ENCODE measurements at regions not wholly inside any gene's neighbourhood (a gene's known extent, or its start where the extent isn't known, plus 50 kb on each side); places are given as distances from the start of the nearest gene placed in this dataset.

GRCh38 chr1:190963321-190963720, 485.7 kb upstream of the BRINP3 start:
- intact Hi-C loops (cut with DNase I) = no loop called here
- Histone ChIP-seq H3K4me1 (ENCODE audit: control insufficient read depth in 2 of 3, insufficient read depth in 2 of 3, low read depth in 1 of 3, low read length in 3 of 3) (no peaks in the 10 kb centered on the region), H3K27me3 (ENCODE audit: control insufficient read depth, insufficient read depth, low read length) (no peaks in the 10 kb centered on the region), H3K27ac (ENCODE audit: low read depth in 2 of 2, low read length in 2 of 2) (no peak overlapping the region), H3K36me3 (ENCODE audit: control insufficient read depth in 2 of 3, insufficient read depth in 3 of 3, low read length in 3 of 3) (no peaks in the 10 kb centered on the region), H3K9me3 (ENCODE audit: control insufficient read depth in 2 of 3, insufficient read depth in 1 of 3, low read length in 3 of 3) (no peaks in the 10 kb centered on the region), H3K4me3 (ENCODE audit: low read length in 3 of 3) (no peak overlapping the region), H3K9ac (ENCODE audit: low read length in 3 of 3) (no peak overlapping the region)
- no peak for DNase-seq
- TF ChIP-seq CTCF (IDR thresholded peaks at IDR 0.05; ENCODE audit: borderline replicate concordance, extremely low read depth, insufficient read depth) = no peak
- no peak for FAIRE-seq

- H3K9ac ChIP-seq (ENCODE audit: low read length in 3 of 3) = no peak overlapping the region
- TF ChIP-seq CTCF (IDR thresholded peaks at IDR 0.05; ENCODE audit: borderline replicate concordance, extremely low read depth, insufficient read depth) = no peak
- no peaks in the 10 kb centered on the region for H3K9me3 ChIP-seq (ENCODE audit: control insufficient read depth in 2 of 3, insufficient read depth in 1 of 3, low read length in 3 of 3)
- no peak overlapping the region for H3K4me3 ChIP-seq (ENCODE audit: low read length in 3 of 3)
- intact Hi-C loops (cut with DNase I) = no loop called here
- no peak for FAIRE-seq
- no peaks in the 10 kb centered on the region for H3K36me3 ChIP-seq (ENCODE audit: control insufficient read depth in 2 of 3, insufficient read depth in 3 of 3, low read length in 3 of 3)
- H3K27ac ChIP-seq (ENCODE audit: low read depth in 2 of 2, low read length in 2 of 2) = no peak overlapping the region
- no peaks in the 10 kb centered on the region for H3K27me3 ChIP-seq (ENCODE audit: control insufficient read depth, insufficient read depth, low read length)
- no peak for DNase-seq
- H3K4me1 ChIP-seq (ENCODE audit: control insufficient read depth in 2 of 3, insufficient read depth in 2 of 3, low read depth in 1 of 3, low read length in 3 of 3) = no peaks in the 10 kb centered on the region
These were observed 498.2 kb upstream of the BRINP3 start for GRCh38 chr1:190975827-190976226.

- FAIRE-seq (no peak), DNase-seq (no peak)
- TF ChIP-seq CTCF (IDR thresholded peaks at IDR 0.05; ENCODE audit: borderline replicate concordance, extremely low read depth, insufficient read depth) = no peak
- no peaks in the 10 kb centered on the region for H3K9me3 ChIP-seq (ENCODE audit: control insufficient read depth in 2 of 3, insufficient read depth in 1 of 3, low read length in 3 of 3)
- H3K36me3 ChIP-seq (ENCODE audit: control insufficient read depth in 2 of 3, insufficient read depth in 3 of 3, low read length in 3 of 3) = no peaks in the 10 kb centered on the region
- H3K27me3 ChIP-seq (ENCODE audit: control insufficient read depth, insufficient read depth, low read length) = no peaks in the 10 kb centered on the region
- H3K4me3 ChIP-seq (ENCODE audit: low read length in 3 of 3) = no peak overlapping the region
- no peaks in the 10 kb centered on the region for H3K4me1 ChIP-seq (ENCODE audit: control insufficient read depth in 2 of 3, insufficient read depth in 2 of 3, low read depth in 1 of 3, low read length in 3 of 3)
- H3K27ac ChIP-seq (ENCODE audit: low read depth in 2 of 2, low read length in 2 of 2) = no peak overlapping the region
- H3K9ac ChIP-seq (ENCODE audit: low read length in 3 of 3) = no peak overlapping the region
- intact Hi-C loops (cut with DNase I) = no loop called here
These were observed 525.1 kb upstream of the BRINP3 start for GRCh38 chr1:191002768-191003167.

GRCh38 chr1:191016765-191017164, 539.1 kb upstream of the BRINP3 start:
- Histone ChIP-seq H3K27me3 (ENCODE audit: control insufficient read depth, insufficient read depth, low read length) (no peaks in the 10 kb centered on the region), H3K4me3 (ENCODE audit: low read length in 3 of 3) (no peak overlapping the region), H3K9me3 (ENCODE audit: control insufficient read depth in 2 of 3, insufficient read depth in 1 of 3, low read length in 3 of 3) (no peaks in the 10 kb centered on the region), H3K4me1 (ENCODE audit: control insufficient read depth in 2 of 3, insufficient read depth in 2 of 3, low read depth in 1 of 3, low read length in 3 of 3) (no peaks in the 10 kb centered on the region), H3K36me3 (ENCODE audit: control insufficient read depth in 2 of 3, insufficient read depth in 3 of 3, low read length in 3 of 3) (no peaks in the 10 kb centered on the region), H3K27ac (ENCODE audit: low read depth in 2 of 2, low read length in 2 of 2) (no peak overlapping the region), H3K9ac (ENCODE audit: low read length in 3 of 3) (no peak overlapping the region)
- DNase-seq = no peak
- no peak for TF ChIP-seq CTCF (IDR thresholded peaks at IDR 0.05; ENCODE audit: borderline replicate concordance, extremely low read depth, insufficient read depth)
- intact Hi-C loops (cut with DNase I) = no loop called here
- no peak for FAIRE-seq

Data from kidney (tissue), 13 donors.